IPS DF 6.9 (cell line): ENCODE measurements at regions not wholly inside any gene's neighbourhood (a gene's known extent, or its start where the extent isn't known, plus 50 kb on each side); places are given as distances from the start of the nearest gene placed in this dataset.

Experiments used
- DNase-seq: peaks from one replicate; pipeline ENCODE4 v3.0.0-alpha.2; 2013; ENCODE audit warnings: low read depth, low spot score
- H3K27ac ChIP-seq: one replicate; pipeline ENCODE4 v1.5.1; 2013; ENCODE audit warnings: low read length, control low read depth
- H3K27me3 ChIP-seq: 2 replicates; pipeline ENCODE4 v1.6.1; 2013; ENCODE audit warnings: mild to moderate bottlenecking, low read length; ENCODE audit not compliant: control insufficient read depth, insufficient read depth
- H3K36me3 ChIP-seq: 2 replicates; pipeline ENCODE4 v1.6.1; 2013; ENCODE audit warnings: low read length; ENCODE audit not compliant: control insufficient read depth, insufficient read depth
- H3K4me1 ChIP-seq: 2 replicates; pipeline ENCODE4 v1.6.1; 2013; ENCODE audit warnings: low read length; ENCODE audit not compliant: control insufficient read depth, insufficient read depth
- H3K4me3 ChIP-seq: 2 replicates; pipeline ENCODE4 v1.5.1; 2013; ENCODE audit warnings: mild to moderate bottlenecking, low read length
- H3K9me3 ChIP-seq: 2 replicates; pipeline ENCODE4 v1.6.1; 2013; ENCODE audit warnings: low read length, inconsistent platforms; ENCODE audit not compliant: control insufficient read depth, insufficient read depth
- WGBS: extraction: QIAGEN DNeasy Blood & Tissue Kit; methylation state at CpG from one replicate; pipeline ENCODE4 v1.1.7; 2013; ENCODE audit warnings: mixed read lengths, missing lambda C conversion rate; ENCODE audit not compliant: insufficient read length, insufficient coverage; 5-methylcytosine and 5-hydroxymethylcytosine counted together

DNA sequence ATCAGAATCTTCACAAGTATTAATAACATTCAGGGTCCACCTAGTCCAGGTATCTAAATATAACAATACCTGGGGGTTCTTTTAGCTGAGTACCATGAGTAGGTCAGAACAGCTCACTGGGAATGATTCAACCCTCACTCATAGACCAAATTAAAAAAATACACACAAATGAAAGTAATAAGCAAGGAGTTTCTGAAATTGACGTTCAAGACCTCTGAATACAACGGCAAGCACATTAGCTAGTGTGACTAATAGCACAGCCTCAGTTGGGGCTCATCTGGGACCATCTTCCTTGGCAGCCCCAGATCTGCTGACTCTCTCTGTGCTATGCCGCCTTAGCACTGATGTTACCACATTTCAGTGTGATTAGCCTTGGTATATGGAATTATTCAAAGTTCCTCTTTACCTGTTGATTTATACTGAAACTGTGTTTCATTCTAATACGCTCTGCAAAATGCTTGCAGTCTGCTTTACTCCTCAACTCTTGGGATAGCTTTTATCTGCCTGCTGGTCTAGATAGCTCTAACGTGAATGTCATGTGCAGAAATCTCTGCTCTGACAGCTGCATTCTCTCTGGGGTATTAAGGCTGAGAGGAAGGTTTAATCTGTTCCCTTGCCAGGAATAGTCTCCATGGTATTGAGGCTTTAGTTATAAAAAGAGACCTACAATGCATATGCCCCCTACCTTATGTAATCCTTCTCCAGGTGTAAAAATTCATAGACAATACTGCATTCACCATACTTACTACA is 153.3 kb downstream of the METTL4 start:
- no peaks in the 10 kb centered on the region for H3K9me3 ChIP-seq
- H3K4me3 ChIP-seq = no peak overlapping the region
- no peak overlapping the region for H3K27ac ChIP-seq
- DNase-seq = no peak
- peaks cover 2% of the 10 kb centered on the region; the same call in 1 of the 2 replicates for H3K4me1 ChIP-seq
- no peaks in the 10 kb centered on the region for H3K36me3 ChIP-seq
- H3K27me3 ChIP-seq = no peaks in the 10 kb centered on the region
- no CpG with 5 or more reads among the region's 5 CpGs for WGBS

DNA sequence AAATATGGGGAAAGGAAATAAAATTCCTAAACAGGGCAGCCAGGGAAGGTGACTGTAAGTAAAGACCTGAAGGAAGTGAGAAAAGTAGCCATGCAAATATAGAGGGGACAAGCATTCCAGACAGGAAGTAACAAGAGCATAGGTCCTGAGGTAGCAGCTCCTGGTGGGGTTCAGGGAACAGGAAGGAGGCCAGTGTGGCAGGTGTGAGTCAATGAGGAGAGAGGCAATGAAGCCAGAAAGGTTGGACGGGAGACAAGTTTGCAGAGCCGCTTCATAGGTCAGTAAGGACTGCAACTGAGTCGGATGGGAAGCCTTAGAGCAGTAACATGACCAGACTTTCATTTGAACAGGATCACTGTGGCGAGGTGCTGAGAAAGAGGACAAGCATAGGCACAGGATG is 150.9 kb downstream of the METTL4 start:
- no CpG with 5 or more reads among the region's 4 CpGs for WGBS
- H3K36me3 ChIP-seq = no peaks in the 10 kb centered on the region
- no peaks in the 10 kb centered on the region for H3K27me3 ChIP-seq
- no peak overlapping the region for H3K4me3 ChIP-seq
- H3K4me1 ChIP-seq = peaks cover 2% of the 10 kb centered on the region; the same call in 1 of the 2 replicates
- no peaks in the 10 kb centered on the region for H3K9me3 ChIP-seq
- H3K27ac ChIP-seq = no peak overlapping the region
- DNase-seq = no peak

DNA sequence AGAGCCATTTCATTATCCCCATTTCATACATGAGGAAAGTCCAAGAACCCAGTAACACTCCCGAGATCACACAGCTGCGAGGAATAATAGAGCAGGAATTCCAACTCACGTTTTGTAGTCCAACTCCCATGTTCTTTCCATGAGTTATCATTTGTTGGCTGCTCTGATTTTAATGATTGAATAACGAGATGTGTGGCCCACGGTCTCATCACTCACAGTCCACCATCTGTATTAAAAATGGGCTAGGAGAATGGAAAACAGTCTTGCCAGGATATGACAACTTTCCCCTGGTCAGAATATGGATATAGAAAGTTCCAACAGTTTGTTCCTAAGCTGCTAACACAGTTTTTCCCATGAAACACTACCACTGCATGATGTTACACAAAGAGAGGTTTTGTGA is 147.5 kb downstream of the METTL4 start:
- no peak for DNase-seq
- WGBS = no CpG with 5 or more reads among the region's 5 CpGs

DNA sequence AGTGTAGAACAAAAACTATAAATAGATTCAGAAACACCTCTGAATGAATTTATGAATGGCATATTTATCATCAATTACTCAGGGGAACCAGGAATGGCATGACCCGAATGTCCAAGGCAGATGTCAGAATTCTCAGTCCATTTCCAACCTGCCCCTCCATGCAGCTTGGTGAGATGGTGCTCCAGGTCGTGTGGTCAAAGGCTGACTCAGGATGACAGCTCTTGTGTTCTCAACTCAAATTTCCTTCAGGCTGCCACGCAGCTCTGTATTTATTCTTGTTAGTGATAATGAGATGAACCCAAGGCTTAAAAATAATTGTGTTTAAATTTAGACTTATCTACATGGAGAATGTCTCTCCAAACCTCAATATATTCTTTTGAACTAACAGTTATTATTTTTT is 146.9 kb downstream of the METTL4 start:
- no peak for DNase-seq
- Histone ChIP-seq H3K4me3 (no peak overlapping the region), H3K27me3 (no peaks in the 10 kb centered on the region), H3K9me3 (no peaks in the 10 kb centered on the region), H3K4me1 (peaks cover 2% of the 10 kb centered on the region; the same call in 1 of the 2 replicates), H3K36me3 (no peaks in the 10 kb centered on the region), H3K27ac (no peak overlapping the region)
- no CpG with 5 or more reads among the region's 3 CpGs for WGBS

More for the DNA sequence above, 147.5 kb downstream of the METTL4 start:
- Histone ChIP-seq H3K4me1 (peaks cover 2% of the 10 kb centered on the region; the same call in 1 of the 2 replicates), H3K4me3 (no peak overlapping the region), H3K27ac (no peak overlapping the region), H3K9me3 (no peaks in the 10 kb centered on the region), H3K27me3 (no peaks in the 10 kb centered on the region), H3K36me3 (no peaks in the 10 kb centered on the region)

DNA sequence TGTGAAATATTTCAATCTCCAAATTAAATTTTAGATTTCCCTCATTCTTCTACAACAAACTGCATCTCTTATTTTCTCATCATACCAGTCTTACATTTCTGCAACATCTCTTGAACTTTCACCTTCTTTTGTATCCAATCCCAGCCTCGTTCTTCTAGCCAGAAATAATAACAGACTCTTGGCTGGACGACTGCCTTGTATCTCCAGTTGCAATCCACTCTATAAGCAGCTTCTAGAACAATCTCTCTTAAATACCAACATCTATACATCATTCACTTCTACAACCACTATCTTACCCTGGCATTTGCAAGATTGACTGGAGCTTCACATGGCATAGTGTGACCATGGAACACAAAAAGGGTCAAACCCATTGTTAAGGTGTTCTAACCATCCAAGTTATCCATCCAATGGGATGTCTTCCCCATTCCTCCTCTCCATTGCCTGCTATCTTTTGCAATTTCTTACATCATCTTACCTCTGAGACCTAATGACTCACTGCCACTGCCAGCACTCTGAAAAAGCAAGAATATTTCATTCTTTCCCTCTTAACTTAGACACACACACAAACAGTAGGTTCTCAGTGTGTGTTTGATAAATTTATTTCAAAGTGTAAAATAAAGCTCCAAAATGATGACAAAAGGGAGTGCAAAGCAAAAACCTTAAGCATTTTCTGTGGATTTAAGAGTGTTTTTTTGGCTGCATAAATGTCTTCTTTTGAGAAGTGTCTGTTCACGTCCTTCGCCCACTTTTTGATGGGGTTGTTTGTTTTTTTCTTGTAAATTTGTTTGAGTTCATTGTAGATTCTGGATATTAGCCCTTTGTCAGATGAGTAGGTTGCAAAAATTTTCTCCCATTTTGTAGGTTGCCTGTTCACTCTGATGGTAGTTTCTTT is 145.6 kb downstream of the METTL4 start:
- Histone ChIP-seq H3K9me3 (no peaks in the 10 kb centered on the region), H3K27ac (no peak overlapping the region), H3K36me3 (no peaks in the 10 kb centered on the region), H3K27me3 (no peaks in the 10 kb centered on the region), H3K4me3 (no peak overlapping the region), H3K4me1 (peaks cover 2% of the 10 kb centered on the region; the same call in 1 of the 2 replicates)
- no CpG with 5 or more reads among the region's 4 CpGs for WGBS
- DNase-seq = no peak

DNA sequence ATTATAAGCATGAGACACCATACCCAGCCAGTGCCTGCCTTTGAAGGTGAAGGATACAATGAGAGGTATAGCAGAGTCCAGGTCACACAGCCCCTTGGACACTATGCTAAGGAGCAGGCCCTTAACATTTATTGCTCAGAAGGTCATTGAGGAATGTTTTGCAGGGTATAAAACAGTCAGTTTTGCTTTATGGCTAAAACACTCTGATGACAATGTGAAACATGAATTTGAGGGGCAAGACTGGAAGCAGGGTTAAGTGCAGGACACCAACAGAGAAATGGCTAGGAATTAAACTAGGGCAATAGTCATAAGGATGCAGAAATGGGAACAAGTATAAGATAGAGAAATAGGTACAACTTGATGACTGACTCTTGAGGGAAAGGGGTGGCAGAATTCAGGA is 141.1 kb downstream of the METTL4 start:
- no peak overlapping the region for H3K4me3 ChIP-seq
- no peaks in the 10 kb centered on the region for H3K4me1 ChIP-seq
- H3K36me3 ChIP-seq = no peaks in the 10 kb centered on the region
- H3K27me3 ChIP-seq = no peaks in the 10 kb centered on the region
- DNase-seq = no peak
- H3K27ac ChIP-seq = no peak overlapping the region
- H3K9me3 ChIP-seq = no peaks in the 10 kb centered on the region

DNA sequence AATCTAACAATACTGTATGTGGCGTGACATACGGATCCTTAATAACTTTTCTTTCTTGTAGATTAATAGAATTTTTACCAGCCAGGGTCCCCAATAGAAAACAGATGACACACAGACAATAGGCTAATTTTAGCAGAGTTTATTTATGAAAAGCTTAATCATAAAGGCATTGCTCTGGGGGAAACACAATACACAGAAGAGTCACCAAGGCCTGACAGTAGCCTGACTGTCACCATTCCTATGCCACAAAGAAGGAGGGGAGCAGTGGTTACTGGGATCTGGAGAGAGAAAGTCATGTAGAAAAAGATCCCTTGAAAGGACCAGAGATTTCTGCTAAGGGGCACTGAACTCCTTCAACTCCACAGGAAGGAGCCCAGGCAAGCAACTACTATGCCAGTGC is 139.5 kb downstream of the METTL4 start:
- no peak for DNase-seq
- Histone ChIP-seq H3K9me3 (no peaks in the 10 kb centered on the region), H3K4me3 (no peak overlapping the region), H3K4me1 (no peaks in the 10 kb centered on the region), H3K27me3 (no peaks in the 10 kb centered on the region), H3K27ac (no peak overlapping the region), H3K36me3 (no peaks in the 10 kb centered on the region)
- WGBS = no CpG with 5 or more reads among the region's 2 CpGs

DNA sequence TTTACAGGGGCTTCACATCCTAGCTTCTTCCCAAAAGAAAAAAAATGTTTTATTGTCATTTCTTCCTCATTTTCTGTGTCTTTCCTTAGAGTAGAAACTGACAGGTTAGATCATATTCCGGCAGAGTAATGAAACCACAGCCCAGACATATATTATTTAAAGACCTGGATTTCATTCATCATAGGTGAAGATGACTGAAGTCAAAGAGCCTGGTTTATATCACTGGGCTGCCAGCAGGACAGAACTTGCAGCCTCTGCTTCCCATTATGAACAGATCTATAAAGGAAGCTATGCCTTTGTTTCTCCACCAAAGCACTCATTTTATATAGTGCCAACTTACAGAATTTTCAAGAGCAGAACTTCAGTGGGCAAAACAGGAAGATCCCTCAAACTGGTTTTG is 137.9 kb downstream of the METTL4 start:
- WGBS = no CpG with 5 or more reads among the region's 1 CpG
- Histone ChIP-seq H3K4me3 (no peak overlapping the region), H3K4me1 (no peaks in the 10 kb centered on the region), H3K36me3 (no peaks in the 10 kb centered on the region), H3K27me3 (no peaks in the 10 kb centered on the region), H3K27ac (no peak overlapping the region), H3K9me3 (no peaks in the 10 kb centered on the region)
- DNase-seq = no peak

DNA sequence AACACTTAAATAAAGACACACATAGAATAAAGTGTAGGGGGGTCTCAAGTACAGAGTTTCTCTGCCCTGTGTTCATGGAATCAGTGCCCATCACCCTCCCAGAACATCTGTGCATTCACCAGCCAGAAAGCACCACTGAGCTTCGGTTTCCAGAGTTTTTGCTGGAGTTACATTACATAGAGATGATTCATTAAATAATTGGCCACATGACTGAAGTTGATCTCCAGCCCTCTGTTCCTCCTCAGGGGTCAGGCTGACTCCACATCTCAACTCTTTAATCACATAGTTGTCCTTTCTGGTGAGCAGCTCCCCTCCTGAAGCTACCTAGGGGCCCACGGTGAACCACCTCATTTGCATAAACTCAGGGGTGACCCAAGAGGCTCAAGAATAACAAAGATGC is 129.8 kb downstream of the METTL4 start:
- no peak overlapping the region for H3K4me3 ChIP-seq
- peaks cover 2% of the 10 kb centered on the region; the same call in 1 of the 2 replicates for H3K9me3 ChIP-seq
- no peaks in the 10 kb centered on the region for H3K36me3 ChIP-seq
- no CpG with 5 or more reads among the region's 2 CpGs for WGBS
- H3K27ac ChIP-seq = no peak overlapping the region
- no peaks in the 10 kb centered on the region for H3K4me1 ChIP-seq
- H3K27me3 ChIP-seq = no peaks in the 10 kb centered on the region
- DNase-seq = no peak

DNA sequence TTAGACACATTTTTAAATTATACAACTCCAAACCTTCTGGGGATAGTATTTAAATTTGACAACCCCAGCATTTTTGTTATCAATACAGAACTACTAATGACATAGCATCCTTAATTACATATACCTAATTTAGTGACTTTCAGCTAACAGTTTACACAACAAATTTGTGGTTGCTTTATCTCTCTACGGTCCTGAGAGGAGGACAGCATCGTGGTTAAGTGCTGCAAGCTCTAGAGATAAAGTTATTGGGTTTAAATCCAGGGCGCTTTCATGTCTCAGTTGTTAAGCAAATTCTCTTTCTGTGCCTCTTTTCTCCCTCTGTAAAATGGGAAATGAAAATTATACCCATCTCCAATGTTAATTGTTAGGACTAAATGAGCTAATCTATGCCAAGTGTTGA is 129.3 kb downstream of the METTL4 start:
- no peak overlapping the region for H3K27ac ChIP-seq
- H3K4me3 ChIP-seq = no peak overlapping the region

More for the DNA sequence above, 129.3 kb downstream of the METTL4 start:
- Histone ChIP-seq H3K36me3 (no peaks in the 10 kb centered on the region), H3K9me3 (peaks cover 2% of the 10 kb centered on the region; the same call in 1 of the 2 replicates), H3K4me1 (no peaks in the 10 kb centered on the region), H3K27me3 (no peaks in the 10 kb centered on the region)
- no peak for DNase-seq
- WGBS = no CpG with 5 or more reads among the region's 3 CpGs
